ENCODE measurements at regions not wholly inside any gene's neighbourhood (a gene's known extent, or its start where the extent isn't known, plus 50 kb on each side); places are given as distances from the start of the nearest gene placed in this dataset.
"Not testable (repeated sequence)": the region's sequence is repeated elsewhere in the genome, so short reads cannot be mapped to it uniquely, and the experiment has no call there.

DNA sequence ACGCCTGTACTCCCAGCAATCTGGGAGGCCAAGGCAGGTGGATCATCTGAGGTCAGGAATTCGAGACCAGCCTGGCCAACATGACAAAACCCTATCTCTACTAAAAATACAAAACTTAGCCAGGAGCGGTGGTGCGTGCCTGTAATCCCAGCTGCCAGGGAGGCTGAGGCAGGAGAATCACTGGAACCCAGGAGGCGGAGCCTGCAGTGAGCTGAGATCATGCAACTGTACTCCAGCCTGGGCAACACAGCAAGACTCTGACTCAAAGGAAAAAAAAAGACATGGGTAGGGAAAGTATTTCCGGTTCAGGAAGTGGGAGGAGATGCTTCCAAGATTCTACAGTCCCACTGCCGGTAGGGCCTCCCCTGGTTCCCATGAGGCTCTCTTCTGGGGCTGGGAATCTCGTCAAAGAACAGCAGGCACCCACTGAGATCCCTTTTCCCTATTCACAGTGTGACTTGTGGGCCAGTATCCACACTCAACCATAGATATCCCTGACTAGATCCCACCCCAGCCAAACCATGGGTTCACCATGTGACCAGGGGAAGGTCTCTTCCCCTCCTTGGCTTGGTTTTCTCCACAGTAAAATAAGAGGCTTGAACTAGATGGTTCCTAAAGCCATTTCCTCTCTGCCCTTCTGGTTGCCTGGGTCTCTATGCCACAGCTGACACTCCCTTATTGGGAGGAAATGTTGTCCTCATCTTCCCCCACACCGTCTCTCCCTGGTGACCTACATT is 443.3 kb downstream of the BUD13 start:
- DNase-seq, result no peak

DNA sequence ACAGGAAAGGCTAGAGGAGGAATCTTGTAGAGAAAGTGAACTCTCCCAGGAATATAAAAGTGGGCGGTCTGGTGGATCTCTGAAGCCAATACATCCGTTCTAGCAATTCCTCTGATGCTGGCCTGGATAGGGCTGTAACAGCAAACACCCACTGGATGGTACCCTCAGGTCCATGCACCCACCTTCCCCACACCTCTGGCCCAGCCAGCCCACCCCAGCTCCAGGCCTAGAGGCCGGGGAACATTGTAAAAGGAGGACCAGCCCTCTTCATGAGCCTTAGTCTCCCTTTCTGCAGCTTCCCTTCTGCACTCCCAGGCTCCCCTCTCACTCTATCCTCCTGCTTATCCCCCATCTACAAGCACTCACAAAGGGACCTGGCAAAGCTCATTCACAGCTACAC is 443.9 kb downstream of the BUD13 start:
- no peak for DNase-seq

DNA sequence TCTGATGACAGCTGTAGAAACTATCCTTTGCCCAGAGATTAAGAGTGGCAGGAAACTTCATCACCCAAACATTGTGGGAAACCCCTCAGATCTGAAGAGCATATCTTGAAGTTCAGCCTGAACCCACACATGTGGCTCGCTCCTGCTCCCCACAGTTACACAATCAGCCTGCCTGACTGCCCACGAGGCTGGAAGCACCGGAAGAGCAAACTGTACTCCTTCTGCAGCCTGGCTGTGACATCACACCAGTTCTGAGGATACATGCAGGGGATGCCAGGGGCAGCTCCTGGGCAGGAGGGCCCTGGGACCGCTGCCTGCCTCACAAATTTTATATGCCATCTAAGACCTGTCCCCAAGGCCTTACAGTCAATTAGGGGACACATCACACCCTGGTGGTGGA is 444.4 kb downstream of the BUD13 start:
- DNase-seq, result no peak

DNA sequence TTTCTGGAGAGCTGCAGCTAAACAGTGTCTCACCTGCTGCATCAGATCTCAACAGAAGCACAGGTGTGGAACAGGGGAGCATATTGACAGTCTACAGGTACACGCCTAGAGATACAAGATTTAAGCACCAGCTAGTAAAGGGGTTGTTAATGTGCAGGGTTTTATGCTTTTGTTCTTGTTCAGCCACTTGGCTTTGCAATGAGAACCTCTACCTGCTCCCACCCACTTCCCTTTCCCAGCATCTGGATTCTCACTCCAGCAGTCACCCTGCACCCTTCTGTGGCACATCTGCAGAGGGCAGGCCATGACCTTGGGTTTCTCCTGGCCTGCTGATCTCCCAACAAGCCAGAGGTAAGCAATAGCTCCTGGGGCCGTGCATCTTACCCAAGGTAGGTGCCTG is 446.6 kb downstream of the BUD13 start:
- DNase-seq, result no peak

DNA sequence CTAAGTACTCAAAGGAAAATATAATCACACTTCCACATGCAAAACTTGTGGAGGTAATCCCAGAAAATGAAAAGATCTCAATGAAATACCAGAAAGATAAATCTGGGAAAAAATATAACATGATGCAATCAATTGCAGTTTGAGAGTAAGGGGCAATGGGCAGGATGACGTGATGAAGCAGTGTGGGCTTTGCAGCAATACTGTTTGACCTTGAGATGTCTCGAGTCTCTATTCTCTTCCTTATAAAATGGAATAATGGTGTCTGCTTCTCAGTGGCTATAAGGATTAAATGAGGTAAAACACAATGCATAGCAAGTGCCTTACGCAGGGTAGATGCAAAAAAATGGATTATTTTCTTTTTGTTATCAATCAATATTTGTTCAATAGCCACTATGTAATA is 447.5 kb downstream of the BUD13 start:
- DNase-seq, result no peak

DNA sequence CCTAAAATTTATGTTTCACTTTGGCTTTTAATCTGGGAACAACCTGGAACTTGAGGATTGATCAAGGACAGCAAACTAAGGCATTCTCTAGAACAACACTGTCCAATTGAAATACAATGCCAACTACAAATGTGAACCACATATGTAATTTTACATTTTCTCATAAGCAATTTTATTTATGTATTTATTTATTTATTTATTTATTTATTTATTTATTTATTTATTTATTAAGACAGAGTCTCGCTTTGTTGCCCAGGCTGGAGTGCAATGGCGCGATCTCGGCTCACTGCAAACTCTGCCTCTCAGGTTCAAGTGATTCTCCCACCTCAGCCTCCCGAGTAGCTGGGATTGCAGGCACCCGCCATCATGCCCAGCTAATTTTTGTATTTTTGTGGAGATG is 448.7 kb downstream of the BUD13 start:
- not testable (repeated sequence) for DNase-seq

DNA sequence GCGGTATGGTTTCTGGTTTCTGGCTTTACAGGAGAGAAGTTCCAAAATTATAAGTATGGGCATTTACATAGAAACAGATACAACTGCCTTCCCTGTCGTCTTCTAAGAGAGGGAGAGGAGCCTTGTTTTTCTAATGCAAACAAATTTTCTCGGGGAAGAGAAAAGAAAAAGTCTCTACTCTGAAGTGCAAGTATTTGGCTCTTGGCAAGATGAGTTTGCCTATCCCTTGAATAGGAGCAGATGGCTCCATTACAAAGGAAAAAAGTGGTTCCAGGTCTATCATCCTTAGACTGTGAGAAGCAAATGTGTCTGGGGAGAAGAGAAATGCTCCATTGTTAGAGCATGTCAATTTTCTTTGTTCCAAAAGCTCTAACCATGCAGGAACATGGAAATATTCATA is 455.6 kb downstream of the BUD13 start:
- DNase-seq, result no peak

DNA sequence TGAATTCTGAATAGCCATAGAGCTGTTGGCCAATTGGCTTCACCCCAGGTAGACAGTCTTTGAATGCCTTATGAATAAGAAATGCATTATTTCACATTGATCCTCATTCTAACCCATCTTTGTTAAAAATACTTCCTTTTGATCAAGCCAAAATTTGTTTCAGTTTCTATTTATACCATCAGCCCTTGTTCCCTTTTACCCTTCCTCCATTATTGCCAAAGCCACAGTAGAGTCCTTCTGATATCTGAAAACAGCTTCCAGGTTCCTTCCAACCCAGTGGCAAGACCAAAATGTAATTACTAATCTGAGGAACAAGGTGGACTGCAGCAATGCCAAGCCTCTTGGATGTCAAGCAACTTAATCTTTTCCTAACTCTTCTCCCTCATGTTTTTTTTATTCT is 458.8 kb downstream of the BUD13 start:
- DNase-seq, result no peak

DNA sequence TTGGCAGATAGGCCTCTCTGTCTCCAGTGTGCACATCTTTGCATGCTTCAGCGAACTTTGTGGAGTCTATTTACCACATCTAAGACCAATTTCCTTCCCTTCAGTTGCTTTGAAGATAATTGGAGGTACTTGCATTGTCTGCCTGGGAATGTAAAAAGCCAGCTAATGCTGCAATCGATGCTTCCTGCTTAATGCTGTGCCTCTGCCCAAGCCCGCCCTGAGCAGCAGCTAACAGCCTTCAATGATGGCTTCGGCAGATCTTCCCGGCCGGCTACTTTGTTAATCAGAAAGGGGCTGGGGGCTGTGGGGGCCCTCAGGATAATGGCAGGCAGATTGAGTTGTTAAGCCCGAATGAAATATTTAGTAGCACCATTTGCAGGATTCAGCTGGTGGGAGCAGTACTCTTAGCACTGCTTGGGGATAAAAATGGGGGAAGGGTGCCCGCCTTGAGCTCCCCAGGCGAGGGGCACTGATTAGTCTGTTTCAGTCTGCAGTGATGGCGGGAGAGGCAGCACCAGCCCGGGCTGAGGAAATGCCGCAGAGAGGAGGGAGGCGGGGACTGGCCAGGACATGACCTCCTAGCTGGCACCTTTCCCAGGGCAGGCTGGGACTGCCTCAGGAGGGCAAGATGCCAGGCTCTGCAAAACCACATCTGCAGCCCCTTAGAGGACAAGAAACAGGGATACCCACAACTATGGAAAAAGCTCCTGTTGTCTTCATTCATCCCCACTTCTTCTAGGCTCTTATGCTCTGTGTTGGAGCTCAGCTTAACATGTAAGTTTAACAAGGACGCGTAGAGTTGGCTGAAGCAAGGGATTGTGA is 460.0 kb downstream of the BUD13 start:
- peak; percentile 59 for DNase-seq

DNA sequence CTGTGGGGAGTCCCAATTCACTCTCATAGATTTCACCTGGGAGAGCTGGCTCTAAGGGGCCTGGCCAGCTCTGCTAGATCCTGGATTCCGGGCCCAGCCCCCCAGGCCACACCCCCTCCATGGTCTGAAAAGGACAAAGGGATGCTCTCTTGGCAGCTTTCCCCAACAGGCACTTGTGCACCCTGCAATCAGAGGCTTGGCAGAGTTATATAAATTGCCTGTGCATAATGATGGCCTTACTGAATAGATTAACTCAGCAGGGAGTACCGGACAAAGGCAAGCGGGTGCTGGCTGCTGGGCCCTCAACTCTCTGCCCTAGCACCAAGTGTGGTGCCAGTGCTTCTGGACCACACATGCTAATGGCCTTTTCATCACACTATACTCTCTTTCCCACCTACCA is 461.6 kb downstream of the BUD13 start:
- no peak for DNase-seq

DNA sequence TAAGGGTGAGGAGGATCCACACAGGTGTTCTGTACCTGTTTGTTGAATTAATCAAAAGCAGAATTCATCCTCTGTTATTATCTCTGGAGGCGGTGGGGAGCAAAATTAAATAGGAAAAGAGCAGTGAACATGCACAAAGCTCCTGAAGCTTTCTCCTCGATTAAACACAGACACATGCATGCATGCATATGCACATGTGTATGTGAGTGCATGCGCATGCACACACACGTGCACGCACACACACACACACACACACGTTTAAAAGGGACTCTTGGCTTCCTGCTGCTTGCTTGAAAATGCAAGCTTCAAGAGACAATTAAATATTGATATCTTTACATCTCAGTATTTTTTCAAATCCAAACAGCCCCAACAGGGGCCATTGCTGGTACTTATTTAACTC is 462.1 kb downstream of the BUD13 start:
- DNase-seq, result no peak

DNA sequence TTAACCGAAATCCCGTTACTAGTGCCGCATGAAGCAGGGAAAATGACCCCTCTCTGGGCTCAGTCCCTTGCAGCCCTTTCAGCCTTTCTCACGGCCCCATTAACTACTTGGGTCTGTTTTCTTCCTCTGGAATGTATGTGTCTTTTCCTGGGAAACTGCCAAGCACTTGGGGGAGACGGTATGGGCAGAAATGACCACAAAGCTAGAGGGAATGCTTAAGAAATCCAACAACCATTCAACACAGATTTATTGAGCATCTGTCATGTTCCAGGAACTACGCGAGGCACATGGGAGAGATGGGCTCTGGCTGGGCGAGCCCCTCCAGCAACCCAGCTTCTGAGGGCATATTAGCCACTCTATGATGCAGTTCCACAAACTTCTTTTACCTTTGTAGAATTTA is 462.6 kb downstream of the BUD13 start:
- peak; percentile 84 for DNase-seq

DNA sequence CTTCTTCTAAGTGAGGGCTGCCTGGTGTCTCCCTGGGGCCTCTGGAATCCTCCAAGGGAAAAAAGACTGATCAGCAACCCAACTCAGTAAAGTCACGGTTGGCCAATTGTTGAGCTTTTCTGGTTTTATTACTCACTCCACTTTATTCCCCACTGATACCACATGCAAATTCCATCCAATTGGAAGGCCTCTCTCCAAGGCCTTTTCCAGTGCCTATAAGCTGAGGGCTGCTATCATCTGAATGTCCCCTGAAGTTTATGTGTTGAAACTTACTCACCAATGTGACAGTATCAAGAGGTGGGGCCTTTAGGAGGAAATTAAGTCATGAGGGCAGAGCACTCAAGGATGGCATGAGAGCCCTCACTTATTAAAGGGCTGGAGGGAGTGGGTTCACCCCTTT is 463.3 kb downstream of the BUD13 start:
- peak; percentile 5 for DNase-seq

DNA sequence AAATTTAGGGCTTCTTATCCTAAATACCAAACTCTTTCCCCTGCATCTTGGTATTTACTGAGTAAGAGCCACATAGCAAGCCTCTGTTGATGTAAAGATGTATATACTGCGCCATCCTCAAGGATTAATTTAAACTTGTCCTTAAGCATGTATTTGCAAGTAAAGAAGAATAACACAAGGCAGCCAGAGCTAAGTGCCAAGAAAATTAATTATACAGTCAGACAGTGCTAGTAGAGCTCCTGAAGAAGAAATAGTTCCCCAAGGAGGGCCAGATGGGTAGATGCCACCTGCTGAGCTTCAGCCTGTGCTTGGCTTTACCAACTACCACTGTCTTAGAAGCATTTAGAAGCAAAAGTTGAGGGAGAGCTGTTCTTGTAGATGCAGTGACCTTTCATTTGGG is 470.0 kb downstream of the BUD13 start:
- DNase-seq, result no peak

DNA sequence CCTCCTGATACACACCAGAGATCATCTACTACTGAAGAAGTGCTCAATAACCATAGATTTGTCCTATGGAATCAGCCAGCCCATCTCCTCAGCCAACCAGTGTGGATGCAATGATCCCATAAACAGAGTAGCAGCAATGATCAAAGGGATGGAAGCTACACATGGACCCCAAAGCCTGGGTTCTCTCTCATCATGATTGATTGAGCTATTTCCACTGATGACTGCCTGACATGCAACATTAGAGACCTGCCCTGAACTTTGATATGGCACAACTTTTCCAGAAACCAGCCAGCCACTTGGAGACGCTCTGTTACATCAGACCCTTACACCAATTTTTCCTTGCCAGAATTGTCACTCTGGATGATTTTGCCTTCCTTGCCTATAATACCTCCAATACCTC is 471.6 kb downstream of the BUD13 start:
- DNase-seq, result no peak

DNA sequence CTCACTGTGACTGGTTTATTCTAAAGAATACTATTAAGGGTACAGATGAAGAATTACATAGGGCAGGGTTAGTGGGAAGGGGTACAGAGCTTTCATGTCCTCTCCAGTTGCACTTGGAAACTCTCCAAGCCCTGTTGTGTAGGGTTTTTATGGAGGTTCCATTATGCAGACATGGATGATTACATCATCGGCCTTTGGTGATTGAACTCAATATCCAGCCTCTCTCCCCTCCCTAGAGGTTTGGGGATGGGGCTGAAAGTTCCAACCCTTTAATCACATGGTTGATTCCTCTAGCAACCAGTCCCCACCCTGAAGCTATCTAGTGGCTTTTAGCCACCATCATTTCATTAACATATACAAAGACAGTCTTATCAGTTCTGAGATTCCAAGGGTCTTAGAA is 472.6 kb downstream of the BUD13 start:
- no peak for DNase-seq

DNA sequence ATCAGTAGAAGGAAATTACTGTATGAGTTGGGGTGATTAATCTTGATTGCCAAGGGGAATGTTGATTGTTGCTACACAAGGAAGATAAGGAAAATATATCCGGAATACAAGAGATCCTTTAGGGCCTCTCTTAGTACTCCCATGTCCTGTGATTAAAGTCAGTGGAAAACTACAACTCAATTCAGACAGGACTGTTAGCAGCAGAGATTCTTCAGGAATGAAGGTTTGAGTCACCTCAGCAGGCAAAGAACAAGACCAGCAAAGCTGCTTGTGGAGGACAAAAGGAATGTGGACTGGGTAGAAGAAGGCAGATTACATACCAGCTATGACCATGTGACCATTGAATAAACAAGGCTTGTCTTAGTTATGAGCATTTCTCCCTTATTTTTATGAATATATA is 478.2 kb downstream of the BUD13 start:
- DNase-seq, result peak; percentile 60

DNA sequence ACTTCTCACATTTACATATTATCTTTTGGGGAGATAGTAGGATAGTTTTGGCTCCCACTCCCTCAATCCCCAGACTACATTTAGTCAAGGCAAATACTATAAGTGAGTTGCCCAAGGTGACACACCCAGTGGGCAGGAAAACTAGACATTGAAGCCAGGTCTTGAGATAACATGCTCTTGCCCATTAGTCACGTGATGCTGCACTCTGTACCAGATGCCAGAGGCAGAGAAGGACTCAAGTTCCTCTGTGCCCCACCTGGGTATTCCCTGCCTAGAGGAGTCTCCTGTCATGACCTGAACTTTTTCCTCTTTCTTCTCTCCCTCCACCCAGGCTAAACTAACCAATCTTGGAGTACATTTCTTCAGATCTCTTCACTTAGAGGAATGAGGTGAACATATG is 484.9 kb downstream of the BUD13 start:
- no peak for DNase-seq

DNA sequence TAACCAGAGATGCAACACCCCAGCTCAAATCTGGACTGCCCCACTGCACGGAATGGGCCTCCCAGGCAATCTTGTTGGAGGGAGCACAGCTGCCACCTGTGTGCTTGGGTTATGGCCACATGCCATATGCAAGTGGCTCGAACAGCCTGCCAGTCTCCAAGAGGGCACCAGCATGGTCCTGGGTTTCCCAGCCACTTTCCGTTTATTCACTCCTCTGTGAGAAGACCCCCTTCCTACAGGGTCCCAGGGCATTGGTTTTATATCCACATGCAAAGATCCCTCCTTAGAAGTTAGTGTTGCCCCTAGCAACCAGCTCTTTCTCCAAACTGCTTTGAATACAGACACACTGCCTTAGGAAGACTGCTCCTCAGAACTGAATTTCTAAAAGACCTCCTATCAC is 487.8 kb downstream of the BUD13 start:
- no peak for DNase-seq

DNA sequence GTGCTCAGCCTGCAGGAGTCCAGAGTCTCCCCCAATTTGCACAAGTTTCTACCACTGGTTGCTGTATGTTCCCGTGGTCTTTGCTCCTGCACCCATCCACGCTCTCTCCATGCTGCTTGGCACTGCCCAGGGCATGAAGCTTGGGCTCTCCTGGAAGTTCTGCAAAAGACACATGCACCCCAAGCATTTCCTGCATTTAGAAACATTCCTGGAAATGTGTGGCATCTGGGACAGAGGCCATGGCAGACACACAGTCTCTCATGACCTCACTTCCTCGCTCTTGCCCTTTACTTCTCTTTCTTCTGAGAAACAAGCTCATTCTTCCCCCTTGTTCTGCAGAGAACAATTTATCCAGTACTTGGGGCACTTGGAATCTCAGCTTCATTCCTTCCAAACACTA is 489.5 kb downstream of the BUD13 start:
- DNase-seq, result no peak

DNA sequence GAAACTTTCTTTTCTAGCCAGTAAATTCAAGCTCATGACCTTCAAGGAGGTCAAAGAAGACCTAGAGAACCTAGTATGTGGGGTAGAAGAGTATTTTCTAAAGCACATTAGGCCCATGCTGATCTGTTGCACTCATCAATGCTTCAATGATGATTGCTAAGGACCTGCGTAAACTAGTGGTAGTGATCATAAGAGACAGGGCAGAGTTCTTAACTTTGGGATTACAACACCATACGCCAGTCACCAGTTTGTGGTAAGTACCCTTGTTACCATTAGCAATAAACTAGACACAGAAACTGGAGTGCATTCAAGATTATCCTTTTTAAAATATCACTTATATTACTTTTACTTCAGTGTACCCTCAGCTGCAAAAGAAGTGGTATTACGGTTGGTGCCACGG is 490.3 kb downstream of the BUD13 start:
- DNase-seq, result no peak

DNA sequence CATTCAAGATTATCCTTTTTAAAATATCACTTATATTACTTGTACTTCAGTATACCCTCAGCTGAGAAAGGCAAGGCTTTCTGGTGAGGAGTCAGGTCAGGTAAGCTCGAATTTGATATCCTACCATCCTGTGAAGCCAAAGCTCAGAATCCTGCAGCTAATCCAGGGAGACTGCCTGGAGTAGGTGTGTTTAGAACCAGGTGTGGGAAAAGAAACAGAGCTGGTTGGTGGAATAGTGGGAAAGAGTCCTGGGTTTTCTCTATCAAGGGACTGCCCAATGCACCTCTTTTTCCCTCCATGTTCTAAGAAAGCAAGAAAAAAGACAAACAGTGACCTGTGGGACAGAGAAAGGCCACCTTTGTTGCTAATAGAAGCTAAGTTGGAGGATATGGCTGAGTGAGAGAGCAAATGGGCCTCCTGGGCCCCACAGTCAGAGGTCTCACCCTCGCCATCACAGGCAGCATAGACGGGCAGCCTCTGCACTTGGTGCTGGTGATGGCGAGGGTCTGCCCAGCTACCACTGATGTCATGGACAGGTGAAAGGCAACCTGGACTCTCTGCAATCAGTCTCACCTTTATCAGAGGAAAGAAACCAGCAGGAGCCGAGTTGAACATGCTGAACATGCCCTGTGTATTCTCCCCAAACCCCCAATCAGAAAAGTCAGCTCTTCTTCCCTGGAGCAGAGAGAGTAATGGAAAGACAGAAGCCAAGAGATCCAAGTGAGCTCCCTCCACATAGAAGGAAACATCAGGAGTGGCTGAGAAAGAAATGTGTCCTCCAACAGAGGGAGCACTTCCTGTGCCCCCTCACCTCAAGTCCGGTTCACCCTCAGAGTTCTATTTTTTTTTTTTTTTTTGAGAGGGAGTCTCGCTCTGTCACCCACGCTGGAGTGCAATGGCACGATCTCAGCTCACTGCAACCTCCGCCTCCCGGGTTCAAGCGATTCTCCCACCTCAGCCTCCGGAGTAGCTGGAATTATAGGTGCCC is 491.3 kb downstream of the BUD13 start:
- no peak for DNase-seq

DNA sequence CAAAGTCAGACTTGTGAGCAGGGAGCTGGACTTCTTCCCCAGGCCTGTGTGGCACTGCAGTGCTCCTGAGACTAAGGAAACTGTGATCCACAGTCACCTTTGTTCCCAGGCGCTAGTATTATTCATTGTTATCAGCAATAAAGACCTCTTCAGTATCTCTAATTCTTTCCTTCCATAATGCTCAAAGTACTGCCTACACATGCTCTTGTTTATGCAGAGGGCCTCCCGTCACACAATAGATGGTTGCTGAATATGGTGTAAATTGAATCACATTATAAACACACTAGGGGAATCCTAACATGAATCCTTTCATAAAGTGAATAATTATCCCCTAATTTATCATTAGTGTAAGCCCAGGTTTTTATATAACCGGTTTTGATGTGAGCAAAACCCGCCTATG is 493.3 kb downstream of the BUD13 start:
- no peak for DNase-seq

Measured in fibroblast of skin of scalp (primary cell).